ENCODE measurements at regions not wholly inside any gene's neighbourhood (a gene's known extent, or its start where the extent isn't known, plus 50 kb on each side); places are given as distances from the start of the nearest gene placed in this dataset.

- H2BK120ac ChIP-seq (ENCODE audit: low read depth, low read length) = no peak overlapping the region
- no TSS peak for BruUV-seq (replicated peaks)
- no peak overlapping the region for H2BK15ac ChIP-seq (ENCODE audit: low read depth, low read length)
- H4K8ac ChIP-seq (ENCODE audit: low read depth in 2 of 2, low read length in 2 of 2) = no peak overlapping the region
- TF ChIP-seq RCOR1 (IDR thresholded peaks at IDR 0.05; ENCODE audit: insufficient replicate concordance, low read length) (no peak), NFE2L2 (IDR thresholded peaks at IDR 0.05; ENCODE audit: low read depth, low read length) (no peak), CEBPB (IDR thresholded peaks at IDR 0.05; ENCODE audit: low read depth, low read length) (no peak), CHD1 (IDR thresholded peaks at IDR 0.05; ENCODE audit: low read depth, low read length) (no peak), SMC3 (IDR thresholded peaks at IDR 0.05; ENCODE audit: low read depth, low read length) (no peak), BHLHE40 (IDR thresholded peaks at IDR 0.05; ENCODE audit: low read depth, low read length) (no peak), MXI1 (IDR thresholded peaks at IDR 0.05; ENCODE audit: borderline replicate concordance, low read depth, low read length) (no peak), FOS (IDR thresholded peaks at IDR 0.05; ENCODE audit: low read depth, low read length) (no peak)
- TF ChIP-seq, protein P1, sequence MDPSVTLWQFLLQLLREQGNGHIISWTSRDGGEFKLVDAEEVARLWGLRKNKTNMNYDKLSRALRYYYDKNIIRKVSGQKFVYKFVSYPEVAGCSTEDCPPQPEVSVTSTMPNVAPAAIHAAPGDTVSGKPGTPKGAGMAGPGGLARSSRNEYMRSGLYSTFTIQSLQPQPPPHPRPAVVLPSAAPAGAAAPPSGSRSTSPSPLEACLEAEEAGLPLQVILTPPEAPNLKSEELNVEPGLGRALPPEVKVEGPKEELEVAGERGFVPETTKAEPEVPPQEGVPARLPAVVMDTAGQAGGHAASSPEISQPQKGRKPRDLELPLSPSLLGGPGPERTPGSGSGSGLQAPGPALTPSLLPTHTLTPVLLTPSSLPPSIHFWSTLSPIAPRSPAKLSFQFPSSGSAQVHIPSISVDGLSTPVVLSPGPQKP (IDR thresholded peaks at IDR 0.05; ENCODE audit: borderline replicate concordance, low read depth, low read length) = no peak
- TF ChIP-seq, protein P2, sequence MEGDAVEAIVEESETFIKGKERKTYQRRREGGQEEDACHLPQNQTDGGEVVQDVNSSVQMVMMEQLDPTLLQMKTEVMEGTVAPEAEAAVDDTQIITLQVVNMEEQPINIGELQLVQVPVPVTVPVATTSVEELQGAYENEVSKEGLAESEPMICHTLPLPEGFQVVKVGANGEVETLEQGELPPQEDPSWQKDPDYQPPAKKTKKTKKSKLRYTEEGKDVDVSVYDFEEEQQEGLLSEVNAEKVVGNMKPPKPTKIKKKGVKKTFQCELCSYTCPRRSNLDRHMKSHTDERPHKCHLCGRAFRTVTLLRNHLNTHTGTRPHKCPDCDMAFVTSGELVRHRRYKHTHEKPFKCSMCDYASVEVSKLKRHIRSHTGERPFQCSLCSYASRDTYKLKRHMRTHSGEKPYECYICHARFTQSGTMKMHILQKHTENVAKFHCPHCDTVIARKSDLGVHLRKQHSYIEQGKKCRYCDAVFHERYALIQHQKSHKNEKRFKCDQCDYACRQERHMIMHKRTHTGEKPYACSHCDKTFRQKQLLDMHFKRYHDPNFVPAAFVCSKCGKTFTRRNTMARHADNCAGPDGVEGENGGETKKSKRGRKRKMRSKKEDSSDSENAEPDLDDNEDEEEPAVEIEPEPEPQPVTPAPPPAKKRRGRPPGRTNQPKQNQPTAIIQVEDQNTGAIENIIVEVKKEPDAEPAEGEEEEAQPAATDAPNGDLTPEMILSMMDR (conservative IDR thresholded peaks at IDR 0.05; ENCODE audit: low read depth, low read length) = no peak
- no peak overlapping the region for H3K18ac ChIP-seq (ENCODE audit: low read depth, low read length)
- H2AK5ac ChIP-seq (ENCODE audit: low read depth, low read length) = no peak overlapping the region
- no peaks in the 10 kb centered on the region for H3K27me3 ChIP-seq (ENCODE audit: control insufficient read depth, insufficient read depth, low read length)
- H2AK9ac ChIP-seq (replicated peaks; ENCODE audit: low read depth, low read length, poor library complexity) = no peak overlapping the region
- DNase-seq (no peak), ATAC-seq (ENCODE audit: low read depth) (no peak)
- no peaks in the 10 kb centered on the region for H3K36me3 ChIP-seq (ENCODE audit: control insufficient read depth, insufficient read depth, low read length)
- H2BK20ac ChIP-seq (ENCODE audit: low read depth, low read length) = no peak overlapping the region
- H3K9me3 ChIP-seq (ENCODE audit: control insufficient read depth, insufficient read depth, low read length) = no peaks in the 10 kb centered on the region; the same call in 1 of the 2 replicates
- POLR2A ChIA-PET (ENCODE audit: unreplicated experiment) = no interaction called here
- H3K23ac ChIP-seq (ENCODE audit: low read depth, low read length) = no peak overlapping the region
- no peak overlapping the region for H3K4ac ChIP-seq (ENCODE audit: low read depth, low read length)
- H3K9me1 ChIP-seq (ENCODE audit: insufficient read depth, low read length) = no peaks in the 10 kb centered on the region
- no peak overlapping the region for H4K91ac ChIP-seq (ENCODE audit: insufficient read depth, low read depth, low read length)
- no peaks in the 10 kb centered on the region for H3K79me1 ChIP-seq (ENCODE audit: low read depth in 1 of 2, low read length in 2 of 2)
- H2AFZ ChIP-seq (replicated peaks; ENCODE audit: low read length, poor library complexity) = no peak overlapping the region
- dilution Hi-C loops (cut with HindIII; ENCODE audit: low sequenced_read_pairs, unreplicated experiment) (no loop called here), in situ Hi-C loops (cut with MboI; ENCODE audit: low sequenced_read_pairs) (no loop called here), intact Hi-C loops (cut with micrococcal nuclease) (no loop called here)
- H3K4me2 ChIP-seq (ENCODE audit: low read depth, low read length) = no peak overlapping the region
- H3K4me1 ChIP-seq (ENCODE audit: control insufficient read depth, insufficient read depth, low read length) = no peaks in the 10 kb centered on the region
- CTCF ChIA-PET = no interaction called here
- no peak overlapping the region for H3K9ac ChIP-seq (ENCODE audit: low read depth, low read length)
- H3K56ac ChIP-seq (ENCODE audit: extremely low read depth, insufficient read depth, low read length) = no peak overlapping the region
- H4K5ac ChIP-seq (ENCODE audit: low read depth, low read length) = no peak overlapping the region
- no peak overlapping the region for H2BK5ac ChIP-seq (ENCODE audit: low read depth, low read length, poor library complexity, severe bottlenecking)
- H4K20me1 ChIP-seq (ENCODE audit: insufficient read depth, low read length) = no peaks in the 10 kb centered on the region
- H3K4me3 ChIP-seq (ENCODE audit: insufficient read depth, low read depth, low read length) = no peak overlapping the region
- no peak overlapping the region for H3K27ac ChIP-seq (ENCODE audit: insufficient read depth, low read length)
- no peak overlapping the region for H3K14ac ChIP-seq (replicated peaks; ENCODE audit: low read depth, low read length)
These were observed 727.2 kb downstream of the C4orf33 start for GRCh38 chr4:129823105-129823504.

Measured in IMR-90 (cell line).